22Rv1 (cell line): ENCODE measurements at regions not wholly inside any gene's neighbourhood (a gene's known extent, or its start where the extent isn't known, plus 50 kb on each side); places are given as distances from the start of the nearest gene placed in this dataset.

ENCODE experiments used
- H3K27ac ChIP-seq: fragments of 450-650 bp; 2 replicates; pipeline ENCODE4 v1.5.1; 2017
- ZFX ChIP-seq: fragments of 450-650 bp; IDR thresholded peaks from 2 replicates; pipeline ENCODE4 v1.6.1; 2017; ENCODE audit warnings: antibody characterized with exemption, borderline replicate concordance
- TF ChIP-seq, protein P1 (sequence below): fragments of 450-650 bp; IDR thresholded peaks from 2 replicates; pipeline ENCODE4 v1.5.1; 2017; ENCODE audit warnings: mild to moderate bottlenecking

DNA sequence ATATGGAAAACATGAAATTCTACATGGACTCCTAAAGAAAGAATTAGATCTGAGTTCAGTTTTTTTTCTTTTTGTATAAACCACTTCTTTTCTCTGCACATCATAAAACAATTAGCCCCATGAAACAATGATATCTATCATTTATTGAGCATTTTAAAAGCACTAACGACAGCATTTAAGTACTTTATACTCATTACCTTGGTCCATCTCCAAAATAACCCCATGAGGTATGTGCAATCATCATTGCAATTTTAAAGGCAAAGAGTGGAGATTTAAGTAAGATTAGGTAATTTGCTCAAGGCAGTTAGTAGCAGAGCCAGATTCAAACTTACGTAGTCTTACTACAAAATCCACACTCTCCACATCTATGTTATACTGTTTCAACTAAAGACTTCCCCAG is 177.7 kb upstream of the RAG2 start:
- no peak for TF ChIP-seq ZFX
- TF ChIP-seq, protein P1, sequence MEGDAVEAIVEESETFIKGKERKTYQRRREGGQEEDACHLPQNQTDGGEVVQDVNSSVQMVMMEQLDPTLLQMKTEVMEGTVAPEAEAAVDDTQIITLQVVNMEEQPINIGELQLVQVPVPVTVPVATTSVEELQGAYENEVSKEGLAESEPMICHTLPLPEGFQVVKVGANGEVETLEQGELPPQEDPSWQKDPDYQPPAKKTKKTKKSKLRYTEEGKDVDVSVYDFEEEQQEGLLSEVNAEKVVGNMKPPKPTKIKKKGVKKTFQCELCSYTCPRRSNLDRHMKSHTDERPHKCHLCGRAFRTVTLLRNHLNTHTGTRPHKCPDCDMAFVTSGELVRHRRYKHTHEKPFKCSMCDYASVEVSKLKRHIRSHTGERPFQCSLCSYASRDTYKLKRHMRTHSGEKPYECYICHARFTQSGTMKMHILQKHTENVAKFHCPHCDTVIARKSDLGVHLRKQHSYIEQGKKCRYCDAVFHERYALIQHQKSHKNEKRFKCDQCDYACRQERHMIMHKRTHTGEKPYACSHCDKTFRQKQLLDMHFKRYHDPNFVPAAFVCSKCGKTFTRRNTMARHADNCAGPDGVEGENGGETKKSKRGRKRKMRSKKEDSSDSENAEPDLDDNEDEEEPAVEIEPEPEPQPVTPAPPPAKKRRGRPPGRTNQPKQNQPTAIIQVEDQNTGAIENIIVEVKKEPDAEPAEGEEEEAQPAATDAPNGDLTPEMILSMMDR = no peak
- H3K27ac ChIP-seq = no peak overlapping the region

- no peak for TF ChIP-seq ZFX
- TF ChIP-seq, protein P1 = no peak
- H3K27ac ChIP-seq = no peak overlapping the region
Observed at GRCh38 chr11:36775130-36775529, 177.1 kb upstream of the RAG2 start.

- TF ChIP-seq, protein P1 = no peak
- no peak for TF ChIP-seq ZFX
- H3K27ac ChIP-seq = no peak overlapping the region
Observed at GRCh38 chr11:36774603-36775002, 176.6 kb upstream of the RAG2 start.

- no peak for TF ChIP-seq ZFX
- TF ChIP-seq, protein P1 = no peak
Observed at GRCh38 chr11:36763187-36763586, 165.2 kb upstream of the RAG2 start.

DNA sequence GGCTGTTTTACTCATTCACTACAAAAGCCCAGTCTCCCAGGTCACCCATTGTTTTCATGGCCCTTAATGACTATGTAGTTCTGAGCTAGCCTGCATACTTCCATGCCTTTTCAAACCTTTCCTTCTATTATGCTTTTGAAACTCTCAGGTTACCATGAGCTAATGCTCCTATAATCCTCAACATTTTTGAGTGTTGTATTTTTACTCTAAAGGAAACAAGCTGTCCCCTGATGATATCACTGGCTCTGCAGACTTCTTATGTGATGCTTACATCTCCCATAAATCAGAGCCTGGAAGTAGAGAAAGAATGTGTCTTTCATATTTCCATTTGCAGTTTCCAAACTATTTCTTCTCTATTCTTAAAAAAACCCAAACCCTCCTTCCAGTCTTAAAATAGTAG is 159.0 kb upstream of the RAG2 start:
- TF ChIP-seq ZFX = no peak
- no peak overlapping the region for H3K27ac ChIP-seq

More at GRCh38 chr11:36763187-36763586, 165.2 kb upstream of the RAG2 start:
- H3K27ac ChIP-seq = no peak overlapping the region

DNA sequence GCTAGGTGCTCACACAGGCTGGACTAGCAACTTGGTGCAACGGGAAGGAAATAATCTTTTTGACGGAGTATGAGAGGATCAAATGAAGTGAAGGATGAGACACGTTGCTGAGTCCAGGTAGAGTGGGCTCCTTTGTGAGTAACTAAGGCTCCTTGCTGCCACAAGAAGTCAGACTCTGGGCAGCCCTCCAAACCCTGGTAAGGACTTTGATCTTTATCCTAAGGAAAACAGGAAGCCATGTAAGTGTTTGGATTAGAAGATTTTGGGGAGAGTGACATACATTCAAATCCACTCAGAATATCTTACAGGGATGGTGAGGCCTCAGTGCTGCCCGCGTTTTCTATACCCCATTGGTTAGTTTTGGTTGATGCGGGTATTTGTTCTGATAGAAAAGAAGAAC is 155.9 kb upstream of the RAG2 start:
- H3K27ac ChIP-seq = no peak overlapping the region
- no peak for TF ChIP-seq ZFX
- TF ChIP-seq, protein P1 = no peak

DNA sequence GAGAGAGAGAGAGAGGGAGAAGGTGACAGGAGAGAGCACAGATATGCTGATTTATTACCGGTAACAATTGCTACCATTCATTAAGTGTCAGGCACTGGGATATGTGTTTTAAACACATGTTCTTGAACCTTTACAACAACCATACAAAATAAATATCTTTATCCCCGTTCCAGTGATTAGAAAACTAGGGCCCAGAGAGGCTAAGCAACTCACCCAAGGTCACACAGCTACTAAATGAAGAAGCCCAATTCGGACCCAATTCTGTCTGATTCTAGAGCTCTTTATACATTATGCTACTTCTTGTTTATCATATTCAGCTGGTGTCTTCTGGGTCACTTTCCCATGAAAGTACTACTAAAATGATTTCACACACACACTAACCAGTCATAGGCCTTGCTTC is 154.0 kb upstream of the RAG2 start:
- no peak for TF ChIP-seq ZFX
- TF ChIP-seq, protein P1 = no peak
- H3K27ac ChIP-seq = no peak overlapping the region

DNA sequence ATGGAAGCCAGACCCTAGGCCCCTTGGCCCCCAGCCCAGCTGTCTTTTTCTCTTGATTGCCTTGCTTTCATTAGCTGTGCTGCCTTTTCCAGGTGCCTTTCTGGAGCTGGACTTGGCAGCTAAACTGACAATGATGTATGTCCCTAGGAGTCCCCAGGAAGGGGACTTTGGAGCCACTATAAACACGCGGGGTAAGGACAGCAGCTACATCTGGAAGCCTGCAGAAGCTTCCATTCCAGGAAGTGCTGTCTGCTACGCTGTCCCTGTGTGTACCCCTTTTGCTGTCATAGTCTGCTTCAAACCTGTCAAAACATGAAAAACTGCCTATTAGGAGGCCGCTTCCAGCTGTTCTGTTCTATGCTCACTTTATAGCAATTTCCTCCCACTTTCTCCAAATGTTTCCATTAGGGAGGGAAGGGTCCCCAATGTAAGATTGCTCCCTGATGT is 153.3 kb upstream of the RAG2 start:
- TF ChIP-seq, protein P1 = no peak
- TF ChIP-seq ZFX = no peak
- H3K27ac ChIP-seq = no peak overlapping the region
